ENCODE measurements at regions not wholly inside any gene's neighbourhood (a gene's known extent, or its start where the extent isn't known, plus 50 kb on each side); places are given as distances from the start of the nearest gene placed in this dataset.
A peak's percentile ranks its signal among the peaks of the same experiment; 100 is the strongest.

DNA sequence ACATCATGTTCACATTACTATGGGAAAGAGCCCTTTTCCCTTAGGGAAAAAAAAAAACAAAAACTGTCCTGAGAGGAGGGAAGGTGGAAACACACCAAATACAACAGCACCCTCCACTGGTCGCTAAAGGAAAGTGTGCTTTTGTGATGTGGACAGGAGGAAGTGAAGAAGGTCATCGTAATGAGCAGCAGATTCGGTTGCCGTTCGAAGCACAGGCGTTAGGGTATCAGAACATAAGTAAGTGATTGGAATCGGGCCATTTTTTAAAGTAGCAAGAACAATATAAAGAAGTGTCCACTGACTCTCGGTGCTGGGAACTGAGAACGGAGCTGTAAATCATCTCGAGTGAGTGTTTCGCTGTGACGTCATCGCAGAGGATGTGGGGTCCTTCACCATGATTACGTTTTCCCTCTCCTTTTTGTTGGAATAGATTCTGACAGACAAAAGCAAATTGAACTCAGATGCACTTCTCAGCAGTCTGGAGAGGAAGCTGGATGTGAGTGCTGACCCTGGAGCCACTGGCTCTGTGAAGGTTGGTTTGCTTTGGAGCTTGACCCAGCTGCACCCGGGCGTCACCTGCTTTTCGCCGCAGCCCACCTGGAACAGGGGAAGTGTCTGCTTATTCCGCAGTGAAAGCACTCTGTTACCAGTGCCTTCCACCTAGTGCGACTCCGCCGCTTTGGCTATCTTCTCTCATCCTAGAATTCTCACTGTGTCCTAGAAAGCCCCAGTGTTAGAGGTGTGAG is 203.6 kb upstream of the GMDS start (continued):
- TF ChIP-seq SP7 (tag by site-specific recombination; IDR thresholded peaks at IDR 0.05): peak; percentile 56; the same call in 1 of the 2 replicates
- TF ChIP-seq, protein P1, sequence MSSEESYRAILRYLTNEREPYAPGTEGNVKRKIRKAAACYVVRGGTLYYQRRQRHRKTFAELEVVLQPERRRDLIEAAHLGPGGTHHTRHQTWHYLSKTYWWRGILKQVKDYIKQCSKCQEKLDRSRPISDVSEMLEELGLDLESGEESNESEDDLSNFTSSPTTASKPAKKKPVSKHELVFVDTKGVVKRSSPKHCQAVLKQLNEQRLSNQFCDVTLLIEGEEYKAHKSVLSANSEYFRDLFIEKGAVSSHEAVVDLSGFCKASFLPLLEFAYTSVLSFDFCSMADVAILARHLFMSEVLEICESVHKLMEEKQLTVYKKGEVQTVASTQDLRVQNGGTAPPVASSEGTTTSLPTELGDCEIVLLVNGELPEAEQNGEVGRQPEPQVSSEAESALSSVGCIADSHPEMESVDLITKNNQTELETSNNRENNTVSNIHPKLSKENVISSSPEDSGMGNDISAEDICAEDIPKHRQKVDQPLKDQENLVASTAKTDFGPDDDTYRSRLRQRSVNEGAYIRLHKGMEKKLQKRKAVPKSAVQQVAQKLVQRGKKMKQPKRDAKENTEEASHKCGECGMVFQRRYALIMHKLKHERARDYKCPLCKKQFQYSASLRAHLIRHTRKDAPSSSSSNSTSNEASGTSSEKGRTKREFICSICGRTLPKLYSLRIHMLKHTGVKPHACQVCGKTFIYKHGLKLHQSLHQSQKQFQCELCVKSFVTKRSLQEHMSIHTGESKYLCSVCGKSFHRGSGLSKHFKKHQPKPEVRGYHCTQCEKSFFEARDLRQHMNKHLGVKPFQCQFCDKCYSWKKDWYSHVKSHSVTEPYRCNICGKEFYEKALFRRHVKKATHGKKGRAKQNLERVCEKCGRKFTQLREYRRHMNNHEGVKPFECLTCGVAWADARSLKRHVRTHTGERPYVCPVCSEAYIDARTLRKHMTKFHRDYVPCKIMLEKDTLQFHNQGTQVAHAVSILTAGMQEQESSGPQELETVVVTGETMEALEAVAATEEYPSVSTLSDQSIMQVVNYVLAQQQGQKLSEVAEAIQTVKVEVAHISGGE (tag by site-specific recombination; conservative IDR thresholded peaks at IDR 0.05; ENCODE audit: low read depth): no peak
- TF ChIP-seq MZF1 (tag by site-specific recombination; IDR thresholded peaks at IDR 0.05; ENCODE audit: borderline replicate concordance): no peak
- TF ChIP-seq BCL11A (tag by site-specific recombination; IDR thresholded peaks at IDR 0.05; ENCODE audit: low read depth): no peak
- TF ChIP-seq ZNF423 (tag by site-specific recombination; IDR thresholded peaks at IDR 0.05): no peak
- TF ChIP-seq ZNF155 (tag by site-specific recombination; IDR thresholded peaks at IDR 0.05): no peak
- TF ChIP-seq ZEB2 (tag by site-specific recombination; IDR thresholded peaks at IDR 0.05): peak; percentile 73
- TF ChIP-seq, protein P2, sequence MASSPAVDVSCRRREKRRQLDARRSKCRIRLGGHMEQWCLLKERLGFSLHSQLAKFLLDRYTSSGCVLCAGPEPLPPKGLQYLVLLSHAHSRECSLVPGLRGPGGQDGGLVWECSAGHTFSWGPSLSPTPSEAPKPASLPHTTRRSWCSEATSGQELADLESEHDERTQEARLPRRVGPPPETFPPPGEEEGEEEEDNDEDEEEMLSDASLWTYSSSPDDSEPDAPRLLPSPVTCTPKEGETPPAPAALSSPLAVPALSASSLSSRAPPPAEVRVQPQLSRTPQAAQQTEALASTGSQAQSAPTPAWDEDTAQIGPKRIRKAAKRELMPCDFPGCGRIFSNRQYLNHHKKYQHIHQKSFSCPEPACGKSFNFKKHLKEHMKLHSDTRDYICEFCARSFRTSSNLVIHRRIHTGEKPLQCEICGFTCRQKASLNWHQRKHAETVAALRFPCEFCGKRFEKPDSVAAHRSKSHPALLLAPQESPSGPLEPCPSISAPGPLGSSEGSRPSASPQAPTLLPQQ (tag by site-specific recombination; IDR thresholded peaks at IDR 0.05): peak; percentile 86
- TF ChIP-seq ZNF335 (tag by site-specific recombination; conservative IDR thresholded peaks at IDR 0.05): peak; percentile 93
- TF ChIP-seq ZNF324 (tag by site-specific recombination; IDR thresholded peaks at IDR 0.05): peak; percentile 30; the same call in 1 of the 2 replicates
- TF ChIP-seq ZNF549 (tag by site-specific recombination; IDR thresholded peaks at IDR 0.05): no peak
- no peak for TF ChIP-seq ZNF18 (tag by site-specific recombination; IDR thresholded peaks at IDR 0.05)
- TF ChIP-seq PATZ1 (tag by site-specific recombination; IDR thresholded peaks at IDR 0.05): 0 out of 2 replicates have a peak, but pooled peaks have one; percentile 29
- peak; percentile 97 for TF ChIP-seq ZBTB21 (tag by site-specific recombination; IDR thresholded peaks at IDR 0.05)
- TF ChIP-seq ZNF48 (tag by site-specific recombination; IDR thresholded peaks at IDR 0.05): no peak
- no peak for TF ChIP-seq HOXA7 (CRISPR knock-in tag; IDR thresholded peaks at IDR 0.05; ENCODE audit: borderline replicate concordance)
- TF ChIP-seq SETDB1 (IDR thresholded peaks at IDR 0.05; ENCODE audit: insufficient read length, low read length): no peak
- TF ChIP-seq MEIS1 (CRISPR knock-in tag; IDR thresholded peaks at IDR 0.05; ENCODE audit: borderline replicate concordance): no peak
- TF ChIP-seq ZNF274 (IDR thresholded peaks at IDR 0.05; ENCODE audit: low read length): no peak
- no peak for TF ChIP-seq ZNF274 (tag by site-specific recombination; IDR thresholded peaks at IDR 0.05; ENCODE audit: borderline replicate concordance)
- peak; percentile 98 for TF ChIP-seq ATF2 (tag by site-specific recombination; IDR thresholded peaks at IDR 0.05; ENCODE audit: low read depth)
- no peak for TF ChIP-seq ZFP41 (tag by site-specific recombination; IDR thresholded peaks at IDR 0.05; ENCODE audit: borderline replicate concordance)
- TF ChIP-seq, protein P3, sequence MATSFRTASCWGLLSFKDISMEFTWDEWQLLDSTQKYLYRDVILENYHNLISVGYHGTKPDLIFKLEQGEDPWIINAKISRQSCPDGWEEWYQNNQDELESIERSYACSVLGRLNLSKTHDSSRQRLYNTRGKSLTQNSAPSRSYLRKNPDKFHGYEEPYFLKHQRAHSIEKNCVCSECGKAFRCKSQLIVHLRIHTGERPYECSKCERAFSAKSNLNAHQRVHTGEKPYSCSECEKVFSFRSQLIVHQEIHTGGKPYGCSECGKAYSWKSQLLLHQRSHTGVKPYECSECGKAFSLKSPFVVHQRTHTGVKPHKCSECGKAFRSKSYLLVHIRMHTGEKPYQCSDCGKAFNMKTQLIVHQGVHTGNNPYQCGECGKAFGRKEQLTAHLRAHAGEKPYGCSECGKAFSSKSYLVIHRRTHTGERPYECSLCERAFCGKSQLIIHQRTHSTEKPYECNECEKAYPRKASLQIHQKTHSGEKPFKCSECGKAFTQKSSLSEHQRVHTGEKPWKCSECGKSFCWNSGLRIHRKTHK (tag by site-specific recombination; IDR thresholded peaks at IDR 0.05): no peak
- TF ChIP-seq RBAK (tag by site-specific recombination; IDR thresholded peaks at IDR 0.05): no peak
- TF ChIP-seq ZBTB8A (tag by site-specific recombination; IDR thresholded peaks at IDR 0.05): 0 out of 2 replicates have a peak, but pooled peaks have one; percentile 16
- TF ChIP-seq ZNF202 (tag by site-specific recombination; IDR thresholded peaks at IDR 0.05; ENCODE audit: borderline replicate concordance): no peak
- TF ChIP-seq, protein P4, sequence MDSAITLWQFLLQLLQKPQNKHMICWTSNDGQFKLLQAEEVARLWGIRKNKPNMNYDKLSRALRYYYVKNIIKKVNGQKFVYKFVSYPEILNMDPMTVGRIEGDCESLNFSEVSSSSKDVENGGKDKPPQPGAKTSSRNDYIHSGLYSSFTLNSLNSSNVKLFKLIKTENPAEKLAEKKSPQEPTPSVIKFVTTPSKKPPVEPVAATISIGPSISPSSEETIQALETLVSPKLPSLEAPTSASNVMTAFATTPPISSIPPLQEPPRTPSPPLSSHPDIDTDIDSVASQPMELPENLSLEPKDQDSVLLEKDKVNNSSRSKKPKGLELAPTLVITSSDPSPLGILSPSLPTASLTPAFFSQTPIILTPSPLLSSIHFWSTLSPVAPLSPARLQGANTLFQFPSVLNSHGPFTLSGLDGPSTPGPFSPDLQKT (IDR thresholded peaks at IDR 0.05; ENCODE audit: borderline replicate concordance, low read depth, low read length): no peak
